HG02571 (cell line): ENCODE measurements at regions not wholly inside any gene's neighbourhood (a gene's known extent, or its start where the extent isn't known, plus 50 kb on each side); places are given as distances from the start of the nearest gene placed in this dataset.
"Not testable (repeated sequence)": the region's sequence is repeated elsewhere in the genome, so short reads cannot be mapped to it uniquely, and the experiment has no call there.

Source experiments
- ATAC-seq: cut with Tn5 transposase; IDR thresholded peaks from one replicate; pipeline ENCODE4 v1.9.1; 2021; ENCODE audit warnings: mild to moderate bottlenecking, moderate library complexity; ENCODE audit not compliant: unreplicated experiment

DNA sequence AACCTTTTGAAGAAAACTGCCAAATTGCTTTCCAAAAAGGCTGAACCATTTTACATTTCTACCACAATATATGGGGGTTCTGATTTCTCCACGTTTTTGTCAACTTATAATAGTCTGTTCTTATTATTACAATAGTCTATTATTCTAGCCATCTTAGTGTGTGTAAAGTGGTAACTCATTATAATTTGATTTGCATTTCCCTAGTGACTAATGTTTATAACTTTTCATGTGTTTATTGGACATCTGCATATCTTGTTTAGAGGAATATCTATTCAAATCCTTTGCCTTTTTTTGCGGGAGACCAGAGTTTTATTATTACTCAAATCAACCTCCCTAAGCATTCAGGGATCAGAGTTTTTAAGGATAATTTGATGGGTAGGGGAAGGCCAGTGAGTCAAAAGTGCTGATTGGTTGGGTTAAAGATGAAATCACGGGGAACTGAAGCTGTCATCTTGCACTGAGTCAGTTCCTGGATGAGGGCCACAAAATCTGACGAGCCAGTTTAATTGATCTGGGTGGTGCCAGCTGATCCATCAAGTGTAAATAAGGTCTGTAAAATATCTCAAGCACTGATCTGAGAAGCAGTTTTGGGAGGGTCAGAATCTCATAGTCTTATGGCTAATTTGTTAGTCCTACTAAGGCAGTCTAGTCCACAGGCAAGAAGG is 303.4 kb upstream of the NCKAP5 start:
- ATAC-seq = no peak

DNA sequence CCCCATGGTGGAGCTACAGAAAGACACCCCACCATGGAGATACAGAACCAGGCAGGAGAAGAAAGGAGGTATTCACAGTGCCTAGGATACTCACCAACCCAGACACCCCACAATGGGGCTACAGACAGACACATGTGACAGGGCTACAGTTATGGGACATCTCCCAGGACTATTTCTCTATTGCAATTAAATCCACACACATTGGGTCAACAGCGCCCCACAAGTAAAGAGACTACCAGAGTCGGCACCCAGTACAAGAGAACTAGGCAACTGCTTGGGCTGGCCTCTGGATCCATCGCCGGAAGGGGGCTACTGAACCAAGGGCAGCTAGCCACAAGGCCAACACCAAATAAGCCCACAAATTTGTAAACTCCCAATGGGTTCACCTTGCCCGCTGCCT is 310.1 kb upstream of the NCKAP5 start:
- ATAC-seq = no peak

DNA sequence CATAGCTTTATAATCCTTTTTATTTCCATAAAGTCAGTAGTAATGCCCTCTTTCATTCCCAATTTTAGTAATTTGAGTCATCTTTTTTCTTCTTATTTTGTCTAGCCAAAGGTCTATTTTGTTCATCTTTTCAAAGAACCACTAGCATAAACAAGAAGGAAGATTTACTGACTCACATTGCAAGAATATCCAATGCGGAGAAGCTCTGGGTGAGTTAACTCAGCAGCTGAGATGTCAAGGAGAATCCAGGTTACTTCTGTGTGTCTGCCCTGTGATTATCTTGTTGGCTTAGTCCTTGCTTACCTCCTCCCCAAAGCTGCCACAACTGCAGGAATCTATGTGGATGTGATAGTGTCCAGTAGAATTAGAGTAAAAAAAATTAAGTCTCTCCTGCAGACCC is 311.4 kb upstream of the NCKAP5 start:
- no peak for ATAC-seq

DNA sequence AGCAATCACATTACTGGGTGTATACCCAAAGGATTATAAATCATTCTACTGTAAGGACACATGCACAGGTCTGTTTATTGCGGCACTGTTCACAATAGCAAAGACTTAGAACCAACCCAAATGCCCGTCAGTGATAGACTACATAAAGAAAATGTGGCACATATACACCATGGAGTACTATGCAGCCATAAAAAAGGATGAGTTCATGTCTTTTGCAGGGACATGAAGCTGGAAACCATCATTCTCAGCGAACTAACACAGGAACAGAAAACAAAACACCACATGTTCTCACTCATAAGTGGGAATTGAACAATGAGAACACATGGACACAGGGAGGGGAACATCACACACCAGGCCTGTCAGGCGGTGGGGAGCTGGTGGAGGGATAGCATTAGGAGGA is 313.9 kb upstream of the NCKAP5 start:
- not testable (repeated sequence) for ATAC-seq

DNA sequence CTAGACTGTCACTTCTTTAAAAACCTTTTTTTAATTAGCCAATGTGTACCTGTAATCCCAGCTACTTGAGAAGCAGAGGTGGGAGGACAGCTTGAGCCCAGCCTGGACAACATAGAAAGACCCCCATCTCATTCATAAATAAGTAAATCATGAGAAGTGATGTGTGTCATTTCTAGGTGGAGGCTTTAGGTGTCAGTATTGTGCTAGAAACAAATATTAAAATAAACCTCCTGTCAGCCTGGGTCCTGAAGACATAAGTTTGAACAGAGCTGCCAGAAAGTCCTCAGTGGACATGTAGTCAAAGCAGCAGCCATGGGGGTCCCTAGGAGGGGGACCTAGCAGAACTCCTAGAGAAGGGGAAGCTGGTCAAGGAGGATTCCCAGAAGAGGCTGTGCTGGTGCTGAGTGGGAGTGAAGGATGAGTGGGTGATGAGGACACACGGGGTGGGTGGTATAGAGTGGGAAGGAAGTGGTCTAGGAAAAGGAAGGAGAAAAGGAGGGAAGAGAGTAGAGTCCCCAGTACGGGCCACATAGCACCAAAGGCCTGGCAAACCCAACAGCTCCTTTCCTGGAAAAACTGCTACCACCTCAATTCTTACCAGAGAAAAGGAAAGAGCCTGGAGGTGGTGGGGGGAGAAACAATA is 316.6 kb upstream of the NCKAP5 start:
- no peak for ATAC-seq

DNA sequence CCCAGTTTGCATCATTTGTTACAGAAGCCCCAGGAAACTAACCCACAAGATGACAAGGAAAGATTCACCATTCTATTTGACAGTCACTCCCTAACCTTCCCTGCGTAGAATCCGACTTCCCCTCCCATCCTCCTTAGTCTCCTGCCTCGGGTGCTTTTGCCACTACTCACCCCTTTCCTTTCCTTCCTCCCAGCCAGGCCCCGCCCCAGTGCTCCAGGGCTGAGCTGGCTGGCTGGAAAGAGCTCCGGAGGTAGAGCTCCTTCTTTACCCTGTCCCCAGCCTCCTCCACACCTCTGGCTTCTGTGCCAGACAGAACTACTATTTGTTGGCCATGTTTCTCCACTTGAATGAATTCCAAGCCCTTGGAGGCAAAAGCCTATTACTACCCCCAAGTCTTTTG is 317.6 kb upstream of the NCKAP5 start:
- ATAC-seq = no peak

DNA sequence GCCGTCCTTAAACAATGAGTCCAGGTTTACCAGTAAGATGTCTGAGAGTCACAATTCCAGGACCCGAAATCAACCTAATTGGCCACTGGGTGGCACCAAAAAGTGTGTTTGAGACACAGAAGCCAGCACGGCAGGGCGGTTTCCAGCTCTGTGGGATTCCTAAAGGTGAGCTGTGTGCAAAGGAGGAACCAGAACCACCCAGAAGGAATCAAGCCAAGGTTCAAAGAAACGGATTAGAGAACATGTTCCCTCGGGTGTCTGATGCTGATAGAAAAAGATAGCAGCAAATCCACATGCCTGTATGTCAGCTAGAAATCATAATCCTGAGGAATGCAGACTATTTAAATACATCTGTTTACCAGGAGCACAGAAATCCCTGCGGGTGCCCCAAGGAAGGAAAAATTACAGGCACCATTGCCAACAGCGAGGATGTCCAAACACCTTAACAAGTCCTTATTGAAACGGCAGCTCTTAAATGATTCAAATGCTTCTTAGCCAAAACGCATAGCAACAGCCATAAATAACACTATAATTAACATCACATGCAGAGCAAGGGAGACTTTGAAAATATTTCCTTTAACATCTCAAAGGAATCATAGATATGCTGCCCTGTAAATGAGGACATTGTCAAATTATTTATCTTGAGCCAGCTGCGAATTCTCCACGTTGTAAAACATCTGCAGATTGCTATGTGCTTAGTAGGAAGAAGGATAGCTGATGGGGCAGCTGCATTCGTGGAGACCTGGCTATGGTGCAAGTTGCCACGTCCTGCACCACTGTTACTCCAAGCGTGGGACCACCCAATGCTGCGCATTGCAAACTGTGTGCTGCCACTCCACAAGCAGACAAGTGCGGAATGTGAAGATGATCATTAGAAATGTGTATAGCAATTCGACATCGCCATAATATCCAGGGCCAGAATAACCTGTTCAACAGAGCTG is 318.7 kb upstream of the NCKAP5 start:
- ATAC-seq = no peak

DNA sequence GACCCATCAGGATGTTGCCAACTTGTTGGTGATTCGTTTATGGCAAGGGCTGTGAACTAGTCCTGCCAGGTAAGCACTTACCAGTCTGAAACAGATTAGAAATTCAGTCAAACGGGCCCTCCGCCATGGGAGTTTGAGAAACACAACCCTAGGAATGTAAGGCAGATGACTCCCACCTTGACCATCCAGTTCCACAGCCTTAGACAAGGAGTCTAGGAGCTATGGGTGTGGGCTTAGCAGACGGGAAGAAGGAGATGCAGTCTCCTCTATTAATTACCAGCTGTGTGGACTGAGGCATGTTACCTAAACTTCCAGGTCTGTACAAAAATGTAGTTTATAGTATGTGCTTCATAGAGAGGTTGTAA is 319.4 kb upstream of the NCKAP5 start:
- no peak for ATAC-seq

DNA sequence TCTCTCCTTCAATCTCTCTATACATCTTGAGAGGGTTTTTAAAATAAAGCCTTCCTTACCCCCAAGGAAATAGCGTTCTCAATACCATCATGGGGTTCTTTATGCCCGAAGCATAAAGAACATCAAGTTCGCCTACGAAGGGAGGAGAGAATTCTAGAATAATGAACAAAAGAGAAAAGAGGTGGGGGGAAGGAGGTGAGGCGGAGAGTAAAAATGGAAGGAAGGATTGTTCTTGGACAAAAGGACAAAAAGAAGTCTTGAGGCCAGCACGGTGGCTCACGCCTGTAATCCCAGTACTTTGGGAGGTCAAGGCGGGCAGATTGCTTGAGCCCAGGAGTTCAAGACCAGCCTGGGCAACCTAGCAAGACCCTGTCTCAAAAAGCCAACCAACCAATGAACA is 319.8 kb upstream of the NCKAP5 start:
- ATAC-seq = no peak

DNA sequence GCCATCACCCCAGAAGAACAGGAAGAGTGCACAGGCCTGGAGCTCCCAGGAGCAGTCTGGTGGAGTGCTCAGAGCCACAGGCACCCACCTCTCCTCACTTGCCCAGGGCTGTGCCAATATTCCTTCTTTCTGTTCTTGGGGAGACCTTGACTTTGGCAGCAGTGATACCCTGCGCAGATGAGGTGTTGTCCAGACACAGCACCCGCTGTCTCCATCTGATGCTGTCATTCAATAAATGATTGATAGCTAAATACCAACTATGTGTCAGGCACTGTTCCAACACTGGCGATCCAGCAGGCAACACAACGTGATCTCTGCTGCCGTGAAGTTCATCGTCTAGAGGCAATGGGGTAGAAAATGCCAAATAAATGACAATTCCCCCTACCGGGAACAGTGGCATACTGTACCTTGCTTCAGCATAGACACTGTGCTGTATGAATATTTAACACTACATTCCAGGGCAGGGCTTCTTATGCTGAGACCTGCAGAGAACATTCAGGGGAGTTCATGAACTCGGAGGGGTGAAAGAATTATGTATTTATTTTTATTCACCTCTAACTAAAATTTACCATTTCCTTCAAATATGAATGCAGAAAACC is 320.5 kb upstream of the NCKAP5 start:
- ATAC-seq = no peak

DNA sequence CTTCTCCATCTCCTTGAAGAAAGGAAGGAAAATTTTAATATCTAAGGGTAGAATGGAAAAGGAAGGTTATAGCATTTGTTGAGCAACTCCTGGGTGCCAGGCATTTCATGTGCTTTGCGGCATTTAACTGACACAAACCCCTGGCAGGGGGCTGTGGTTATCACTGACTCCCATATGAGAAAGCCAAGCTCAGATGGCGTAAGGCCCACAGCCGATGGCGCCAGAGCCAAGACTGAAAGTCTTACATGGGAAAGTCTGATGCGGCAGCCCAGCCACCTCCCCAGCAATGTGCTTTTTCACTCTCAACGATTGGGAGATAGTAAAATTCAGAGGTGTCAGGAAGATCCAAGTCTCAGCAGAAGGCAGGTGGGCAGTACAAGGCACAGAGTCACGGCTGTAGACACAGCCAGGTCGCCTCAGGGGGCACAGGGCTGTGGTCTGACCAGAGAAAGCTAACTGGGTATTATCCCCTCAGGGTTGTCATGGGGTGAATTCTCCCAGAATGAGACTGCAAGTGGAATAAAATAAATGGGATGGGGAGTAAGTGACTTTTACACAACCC is 324.2 kb upstream of the NCKAP5 start:
- ATAC-seq = no peak

DNA sequence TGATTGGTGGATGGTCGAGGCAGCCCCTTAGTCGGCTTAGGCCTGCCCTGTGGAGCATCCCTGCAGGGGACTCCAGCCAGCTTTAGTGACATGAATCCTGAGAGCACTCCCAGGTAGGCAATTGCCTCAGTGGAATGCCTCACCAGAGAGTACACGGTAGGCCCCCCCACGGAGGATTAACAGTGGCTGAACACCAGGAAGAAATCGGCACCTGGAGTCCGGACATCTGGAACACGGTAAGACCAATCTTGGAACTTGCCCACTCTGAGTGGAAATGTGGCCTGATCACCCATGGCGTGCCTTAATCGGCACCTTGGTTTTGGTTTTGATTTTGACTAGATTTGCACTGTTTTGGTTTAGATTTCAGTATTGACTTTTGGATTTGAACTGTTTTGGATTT is 326.2 kb upstream of the NCKAP5 start:
- no peak for ATAC-seq

DNA sequence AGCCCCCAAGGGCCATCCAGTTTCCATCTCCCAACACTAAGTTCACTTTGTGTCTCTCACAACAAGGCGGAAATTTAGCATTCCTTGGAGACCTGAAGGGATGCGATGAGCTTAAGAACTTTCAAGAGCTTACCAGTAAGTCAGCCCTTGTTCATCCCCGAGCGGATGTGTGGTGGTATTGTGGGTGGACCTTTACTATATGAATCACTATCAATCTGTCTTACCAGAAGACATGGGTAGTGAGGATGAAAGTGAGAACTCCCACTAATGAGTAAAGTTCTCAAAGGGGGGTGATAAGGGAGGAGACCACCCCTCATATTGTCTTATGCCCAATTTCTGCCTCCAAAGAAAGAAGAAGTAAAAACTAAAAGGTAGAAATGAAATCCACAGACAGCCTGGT is 329.6 kb upstream of the NCKAP5 start:
- not testable (repeated sequence) for ATAC-seq

DNA sequence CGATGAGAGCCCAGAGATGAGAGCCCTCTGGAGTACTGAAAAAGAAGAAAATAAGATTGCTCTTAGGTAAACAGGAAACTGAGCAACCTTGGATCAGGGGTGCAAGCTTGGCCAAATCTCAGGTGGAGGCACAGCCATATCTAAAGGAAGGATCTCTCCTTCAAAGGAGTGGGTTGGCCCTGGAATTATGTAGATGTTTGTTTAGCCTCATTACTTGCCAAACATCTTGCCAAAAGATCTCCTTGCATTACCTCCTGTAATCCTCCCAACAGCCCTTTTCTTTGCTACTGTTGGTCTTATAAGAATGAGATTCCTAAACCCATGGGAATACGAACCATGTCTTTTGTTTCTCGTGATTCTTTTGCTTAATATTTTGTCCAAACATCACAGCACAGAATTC is 332.6 kb upstream of the NCKAP5 start:
- no peak for ATAC-seq

DNA sequence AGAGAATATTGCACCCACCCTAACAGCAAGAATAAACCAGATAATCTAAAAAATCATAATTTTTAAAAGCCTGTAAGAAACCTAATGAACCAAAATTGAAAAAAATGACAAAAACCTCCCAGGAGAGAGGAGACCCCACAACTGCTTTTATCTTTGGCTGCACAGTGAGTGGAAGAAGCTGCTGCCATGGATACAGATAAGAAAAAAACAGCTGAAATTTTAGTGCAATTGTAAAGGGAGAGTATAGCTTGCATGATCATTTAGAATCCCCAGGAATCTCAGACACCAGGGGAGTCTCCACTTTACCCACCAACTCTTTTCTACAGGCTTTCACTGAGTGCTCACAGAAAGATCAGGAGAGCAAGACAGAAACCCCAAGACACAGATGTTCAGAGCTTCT is 338.1 kb upstream of the NCKAP5 start:
- ATAC-seq = no peak

DNA sequence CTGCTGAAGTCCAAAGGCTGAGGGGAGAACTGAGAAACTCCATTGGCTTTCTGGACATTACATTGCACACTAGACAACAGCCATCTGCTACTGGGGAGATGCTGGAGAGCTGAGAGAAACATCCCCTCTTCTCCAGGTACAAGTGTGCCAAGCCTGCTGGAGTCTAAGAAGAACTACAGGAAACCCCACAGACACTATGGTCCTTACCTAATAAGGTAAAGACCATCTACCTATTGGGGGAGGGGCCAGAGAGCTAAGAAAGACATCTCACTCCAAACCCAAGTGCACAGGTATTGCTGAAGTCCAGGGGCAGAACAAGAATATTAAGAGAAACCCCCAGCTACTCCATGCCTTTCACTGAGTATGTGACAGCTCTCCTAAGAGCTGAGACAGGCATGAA is 338.7 kb upstream of the NCKAP5 start:
- ATAC-seq = no peak

DNA sequence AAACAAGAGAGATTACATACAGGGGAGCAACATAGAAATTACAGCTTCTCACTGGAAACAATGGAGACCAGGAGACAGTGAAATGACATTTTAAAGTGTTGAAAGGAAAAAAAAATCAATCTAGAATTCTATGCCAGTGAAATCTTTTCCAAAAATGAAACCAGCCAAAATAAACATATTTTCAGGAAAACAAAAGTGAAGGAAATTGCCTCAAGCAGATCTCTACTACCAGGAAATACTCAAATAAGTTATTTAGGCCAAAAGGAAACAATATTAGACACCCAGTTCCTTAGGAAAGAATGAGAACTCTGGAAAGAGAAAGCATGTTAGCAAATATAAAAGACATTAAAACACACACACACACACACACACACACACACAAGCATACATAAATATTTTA is 339.9 kb upstream of the NCKAP5 start:
- no peak for ATAC-seq

DNA sequence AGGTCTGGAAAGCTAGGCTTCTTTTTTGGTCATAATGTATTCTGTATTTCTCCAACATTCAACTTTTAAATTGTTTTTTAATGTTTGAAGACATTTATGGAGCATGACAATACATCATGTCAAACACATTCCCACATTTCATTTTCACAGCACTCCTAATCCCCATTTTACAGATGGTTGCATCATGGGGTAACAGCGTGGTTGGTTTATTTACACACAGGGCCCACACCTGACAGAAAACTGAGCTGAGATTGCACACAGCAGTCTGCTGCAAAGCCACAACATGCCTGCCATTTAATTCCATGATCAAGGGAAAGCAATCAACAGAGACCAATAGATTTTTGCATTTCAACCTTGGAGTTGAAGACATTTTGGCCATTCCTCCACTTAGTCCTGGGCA is 335.7 kb upstream of the MGAT5 start:
- ATAC-seq = no peak

DNA sequence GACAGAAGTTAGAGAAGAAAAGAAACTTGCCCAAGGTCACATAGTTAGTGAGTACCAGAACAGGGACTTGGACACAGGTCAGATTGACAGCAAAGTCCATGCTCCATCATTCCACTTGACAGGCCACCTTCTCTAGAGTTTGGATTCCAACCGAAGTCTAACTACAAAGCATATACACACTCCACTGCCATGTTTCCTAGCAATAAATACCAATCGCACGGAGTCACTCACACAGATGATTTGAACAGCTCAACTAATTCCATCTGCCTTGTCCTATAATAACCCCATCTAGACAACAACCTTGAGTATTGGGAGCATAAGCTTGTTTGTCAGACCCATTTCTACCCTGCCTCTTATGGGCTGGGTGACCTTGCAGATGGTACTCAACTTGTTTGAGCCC is 334.6 kb upstream of the MGAT5 start:
- no peak for ATAC-seq

DNA sequence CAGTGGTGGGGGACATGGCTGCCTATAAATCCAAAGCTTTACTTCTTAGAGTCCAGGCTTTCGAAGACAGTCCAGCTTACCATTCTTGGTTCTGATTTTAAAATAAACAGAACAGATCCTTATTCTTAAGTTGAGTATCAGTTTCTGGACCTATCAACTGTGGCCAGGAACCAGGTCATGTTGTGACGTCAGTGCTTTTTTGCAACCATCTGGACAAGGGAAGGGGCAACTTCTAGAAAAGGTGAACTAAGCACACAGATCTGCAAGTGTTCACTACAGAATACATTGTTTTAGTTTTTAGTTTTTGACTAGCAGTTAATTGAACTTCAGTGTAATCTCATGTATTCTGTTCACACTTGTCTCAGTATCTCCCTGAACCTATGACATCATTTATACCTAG is 326.0 kb upstream of the MGAT5 start:
- ATAC-seq = no peak

DNA sequence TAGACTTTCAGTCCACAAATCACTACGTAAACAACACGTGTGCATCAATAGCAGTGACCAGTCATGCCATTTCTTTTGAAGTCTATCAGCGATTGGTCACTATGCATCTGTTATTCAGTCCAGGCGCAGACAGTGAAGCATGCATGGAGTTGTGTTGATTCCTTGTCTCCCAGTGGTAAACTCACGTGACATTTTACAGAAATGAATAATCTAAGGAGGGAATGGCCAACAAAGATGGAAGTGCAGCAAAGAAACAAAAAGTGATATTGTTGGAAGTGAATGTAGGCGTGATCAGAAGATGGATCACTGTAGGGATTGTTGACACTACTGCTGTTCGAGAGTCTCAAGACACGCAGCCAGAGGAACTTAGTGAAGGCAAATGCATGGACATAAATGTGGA is 317.8 kb upstream of the MGAT5 start:
- ATAC-seq = no peak
